CMK (cell line): ENCODE measurements at regions not wholly inside any gene's neighbourhood (a gene's known extent, or its start where the extent isn't known, plus 50 kb on each side); places are given as distances from the start of the nearest gene placed in this dataset.
A peak's percentile ranks its signal among the peaks of the same experiment; 100 is the strongest.
"Not testable (repeated sequence)": the region's sequence is repeated elsewhere in the genome, so short reads cannot be mapped to it uniquely, and the experiment has no call there.

ENCODE experiments used
- DNase-seq: peaks from one replicate; pipeline ENCODE4 v3.0.0-alpha.2; 2010; ENCODE audit warnings: low read depth

- DNase-seq: no peak
Measured at GRCh38 chr2:36235426-36235825, 120.2 kb upstream of the CRIM1 start.

- no peak for DNase-seq
Measured at GRCh38 chr2:36223259-36223658, 132.3 kb upstream of the CRIM1 start.

- DNase-seq: no peak
Measured at GRCh38 chr2:36222485-36222884, 133.1 kb upstream of the CRIM1 start.

- DNase-seq: no peak
Measured at GRCh38 chr2:36214691-36215090, 140.9 kb upstream of the CRIM1 start.

GRCh38 chr2:36203366-36203765, 152.2 kb upstream of the CRIM1 start:
- DNase-seq: peak; percentile 31

GRCh38 chr2:36197181-36197971, 158.2 kb upstream of the CRIM1 start:
- DNase-seq: no peak

- DNase-seq: no peak
Measured at GRCh38 chr2:36193680-36194079, 161.9 kb upstream of the CRIM1 start.

GRCh38 chr2:36192983-36193382, 162.6 kb upstream of the CRIM1 start:
- DNase-seq: no peak

- DNase-seq: no peak
Measured at GRCh38 chr2:36190097-36190496, 165.5 kb upstream of the CRIM1 start.

GRCh38 chr2:36185624-36186023, 170.0 kb upstream of the CRIM1 start:
- DNase-seq: no peak

- DNase-seq: no peak
Measured at GRCh38 chr2:36184848-36185247, 170.7 kb upstream of the CRIM1 start.

- DNase-seq: not testable (repeated sequence)
Measured at GRCh38 chr2:36180789-36181482, 174.6 kb upstream of the CRIM1 start.

- not testable (repeated sequence) for DNase-seq
Measured at GRCh38 chr2:36180293-36180692, 175.3 kb upstream of the CRIM1 start.

GRCh38 chr2:36179668-36180269, 175.8 kb upstream of the CRIM1 start:
- not testable (repeated sequence) for DNase-seq

GRCh38 chr2:36178384-36178783, 177.2 kb upstream of the CRIM1 start:
- no peak for DNase-seq

- DNase-seq: no peak
Measured at GRCh38 chr2:36177282-36177681, 178.3 kb upstream of the CRIM1 start.

- no peak for DNase-seq
Measured at GRCh38 chr2:36174920-36175319, 180.7 kb upstream of the CRIM1 start.

GRCh38 chr2:36173760-36174404, 181.7 kb upstream of the CRIM1 start:
- DNase-seq: no peak

GRCh38 chr2:36172824-36173223, 182.8 kb upstream of the CRIM1 start:
- no peak for DNase-seq

- no peak for DNase-seq
Measured at GRCh38 chr2:36170805-36171204, 184.8 kb upstream of the CRIM1 start.

GRCh38 chr2:36169843-36170242, 185.7 kb upstream of the CRIM1 start:
- no peak for DNase-seq

- DNase-seq: no peak
Measured at GRCh38 chr2:36168115-36168514, 187.5 kb upstream of the CRIM1 start.

GRCh38 chr2:36165132-36165531, 190.4 kb upstream of the CRIM1 start:
- no peak for DNase-seq
